GM23338 (cell line): ENCODE measurements at regions not wholly inside any gene's neighbourhood (a gene's known extent, or its start where the extent isn't known, plus 50 kb on each side); places are given as distances from the start of the nearest gene placed in this dataset.

ENCODE experiments used
- CREB1 ChIP-seq: fragments of 250-450 bp; sonication (Bioruptor Pico); IDR thresholded peaks from 2 replicates; pipeline ENCODE4 v1.5.0; 2020; ENCODE audit warnings: low read depth, mild to moderate bottlenecking, moderate library complexity
- EZH2 ChIP-seq: fragments of 200-600 bp; sonication (generic); IDR thresholded peaks from one replicate; pipeline ENCODE4 v1.8.0; 2017; ENCODE audit warnings: antibody characterized with exemption, mild to moderate bottlenecking, low read depth; ENCODE audit not compliant: unreplicated experiment
- EZH2phosphoT487 ChIP-seq: fragments of 200-600 bp; sonication (generic); IDR thresholded peaks from one replicate; pipeline ENCODE4 v1.8.1; 2018; ENCODE audit warnings: antibody characterized with exemption; ENCODE audit not compliant: unreplicated experiment
- NANOG ChIP-seq: IDR thresholded peaks from 2 replicates; pipeline ENCODE4 v1.6.1; 2016; ENCODE audit warnings: antibody characterized with exemption, borderline replicate concordance
- POLR2AphosphoS5 ChIP-seq: IDR thresholded peaks from 2 replicates; pipeline ENCODE4 v1.6.1; 2016; ENCODE audit warnings: antibody characterized with exemption, low read depth
- STAT1 ChIP-seq: IDR thresholded peaks from one replicate; pipeline ENCODE4 v1.6.1; 2016; ENCODE audit warnings: antibody characterized with exemption; ENCODE audit not compliant: unreplicated experiment
- ZNF114 ChIP-seq: fragments of 250-450 bp; sonication (Bioruptor Pico); IDR thresholded peaks from 2 replicates; pipeline ENCODE4 v1.5.0; 2020; ENCODE audit warnings: mild to moderate bottlenecking, moderate library complexity
- ZNF331 ChIP-seq: fragments of 250-450 bp; sonication (Bioruptor Pico); IDR thresholded peaks from 2 replicates; pipeline ENCODE4 v1.5.0; 2020; ENCODE audit warnings: low read depth, mild to moderate bottlenecking, moderate library complexity
- TF ChIP-seq, protein P1 (sequence below): IDR thresholded peaks from one replicate; pipeline ENCODE4 v1.6.1; 2018; ENCODE audit warnings: antibody characterized with exemption; ENCODE audit not compliant: unreplicated experiment
- TF ChIP-seq, protein P2 (sequence below), 2 experiments: fragments of 200-600 bp in 1 of 2; sonication (generic) in 1 of 2; conservative IDR thresholded peaks; 2 replicates each; pipeline versions ENCODE4 v1.5.1 to v1.6.1; 2016 to 2017; ENCODE audit warnings: antibody characterized with exemption in 2 of 2, low read depth in 2 of 2, mild to moderate bottlenecking in 2 of 2, moderate library complexity in 1 of 2

DNA sequence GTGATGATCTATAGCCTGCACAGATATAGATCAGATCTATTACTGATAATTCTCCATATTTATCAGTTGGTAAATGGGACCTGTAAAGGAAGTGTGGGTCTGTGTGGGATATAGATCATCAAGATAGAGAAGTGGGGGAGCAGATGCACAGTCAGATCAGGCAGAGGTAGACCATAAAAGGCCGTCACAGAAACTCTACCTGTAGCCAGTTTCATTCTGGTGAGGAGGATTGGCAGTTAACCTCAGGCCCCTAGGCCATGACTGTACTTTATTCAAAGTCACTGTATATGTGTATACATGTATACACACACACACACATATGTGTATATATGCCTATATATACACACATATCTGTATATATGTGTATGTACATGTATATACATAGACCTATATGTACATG, 69.1 kb downstream of the ADM start:
- TF ChIP-seq, protein P1, sequence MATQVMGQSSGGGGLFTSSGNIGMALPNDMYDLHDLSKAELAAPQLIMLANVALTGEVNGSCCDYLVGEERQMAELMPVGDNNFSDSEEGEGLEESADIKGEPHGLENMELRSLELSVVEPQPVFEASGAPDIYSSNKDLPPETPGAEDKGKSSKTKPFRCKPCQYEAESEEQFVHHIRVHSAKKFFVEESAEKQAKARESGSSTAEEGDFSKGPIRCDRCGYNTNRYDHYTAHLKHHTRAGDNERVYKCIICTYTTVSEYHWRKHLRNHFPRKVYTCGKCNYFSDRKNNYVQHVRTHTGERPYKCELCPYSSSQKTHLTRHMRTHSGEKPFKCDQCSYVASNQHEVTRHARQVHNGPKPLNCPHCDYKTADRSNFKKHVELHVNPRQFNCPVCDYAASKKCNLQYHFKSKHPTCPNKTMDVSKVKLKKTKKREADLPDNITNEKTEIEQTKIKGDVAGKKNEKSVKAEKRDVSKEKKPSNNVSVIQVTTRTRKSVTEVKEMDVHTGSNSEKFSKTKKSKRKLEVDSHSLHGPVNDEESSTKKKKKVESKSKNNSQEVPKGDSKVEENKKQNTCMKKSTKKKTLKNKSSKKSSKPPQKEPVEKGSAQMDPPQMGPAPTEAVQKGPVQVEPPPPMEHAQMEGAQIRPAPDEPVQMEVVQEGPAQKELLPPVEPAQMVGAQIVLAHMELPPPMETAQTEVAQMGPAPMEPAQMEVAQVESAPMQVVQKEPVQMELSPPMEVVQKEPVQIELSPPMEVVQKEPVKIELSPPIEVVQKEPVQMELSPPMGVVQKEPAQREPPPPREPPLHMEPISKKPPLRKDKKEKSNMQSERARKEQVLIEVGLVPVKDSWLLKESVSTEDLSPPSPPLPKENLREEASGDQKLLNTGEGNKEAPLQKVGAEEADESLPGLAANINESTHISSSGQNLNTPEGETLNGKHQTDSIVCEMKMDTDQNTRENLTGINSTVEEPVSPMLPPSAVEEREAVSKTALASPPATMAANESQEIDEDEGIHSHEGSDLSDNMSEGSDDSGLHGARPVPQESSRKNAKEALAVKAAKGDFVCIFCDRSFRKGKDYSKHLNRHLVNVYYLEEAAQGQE: no peak
- TF ChIP-seq POLR2AphosphoS5: no peak
- TF ChIP-seq, protein P2, sequence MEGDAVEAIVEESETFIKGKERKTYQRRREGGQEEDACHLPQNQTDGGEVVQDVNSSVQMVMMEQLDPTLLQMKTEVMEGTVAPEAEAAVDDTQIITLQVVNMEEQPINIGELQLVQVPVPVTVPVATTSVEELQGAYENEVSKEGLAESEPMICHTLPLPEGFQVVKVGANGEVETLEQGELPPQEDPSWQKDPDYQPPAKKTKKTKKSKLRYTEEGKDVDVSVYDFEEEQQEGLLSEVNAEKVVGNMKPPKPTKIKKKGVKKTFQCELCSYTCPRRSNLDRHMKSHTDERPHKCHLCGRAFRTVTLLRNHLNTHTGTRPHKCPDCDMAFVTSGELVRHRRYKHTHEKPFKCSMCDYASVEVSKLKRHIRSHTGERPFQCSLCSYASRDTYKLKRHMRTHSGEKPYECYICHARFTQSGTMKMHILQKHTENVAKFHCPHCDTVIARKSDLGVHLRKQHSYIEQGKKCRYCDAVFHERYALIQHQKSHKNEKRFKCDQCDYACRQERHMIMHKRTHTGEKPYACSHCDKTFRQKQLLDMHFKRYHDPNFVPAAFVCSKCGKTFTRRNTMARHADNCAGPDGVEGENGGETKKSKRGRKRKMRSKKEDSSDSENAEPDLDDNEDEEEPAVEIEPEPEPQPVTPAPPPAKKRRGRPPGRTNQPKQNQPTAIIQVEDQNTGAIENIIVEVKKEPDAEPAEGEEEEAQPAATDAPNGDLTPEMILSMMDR (conservative IDR thresholded peaks at IDR 0.05; ENCODE audit: low read depth in 2 of 2): no peak
- TF ChIP-seq NANOG: no peak
- no peak for TF ChIP-seq CREB1 (CRISPR knock-in tag)
- no peak for TF ChIP-seq EZH2
- no peak for TF ChIP-seq ZNF331 (CRISPR knock-in tag)
- TF ChIP-seq EZH2phosphoT487: no peak
- no peak for TF ChIP-seq ZNF114 (CRISPR knock-in tag)
- TF ChIP-seq STAT1: no peak
